Hepatocyte (in vitro differentiated cells): ENCODE measurements at regions not wholly inside any gene's neighbourhood (a gene's known extent, or its start where the extent isn't known, plus 50 kb on each side); places are given as distances from the start of the nearest gene placed in this dataset.

Source experiments
- EZH2 ChIP-seq: fragments of 200-600 bp; sonication (generic); IDR thresholded peaks from 2 replicates; pipeline ENCODE4 v1.6.1; 2016; ENCODE audit warnings: antibody characterized with exemption, mild to moderate bottlenecking, borderline replicate concordance
- TF ChIP-seq, protein P1 (sequence below): fragments of 200-600 bp; sonication (generic); IDR thresholded peaks from 2 replicates; pipeline ENCODE4 v1.5.1; 2016; ENCODE audit warnings: antibody characterized with exemption, mild to moderate bottlenecking; ENCODE audit not compliant: poor library complexity

DNA sequence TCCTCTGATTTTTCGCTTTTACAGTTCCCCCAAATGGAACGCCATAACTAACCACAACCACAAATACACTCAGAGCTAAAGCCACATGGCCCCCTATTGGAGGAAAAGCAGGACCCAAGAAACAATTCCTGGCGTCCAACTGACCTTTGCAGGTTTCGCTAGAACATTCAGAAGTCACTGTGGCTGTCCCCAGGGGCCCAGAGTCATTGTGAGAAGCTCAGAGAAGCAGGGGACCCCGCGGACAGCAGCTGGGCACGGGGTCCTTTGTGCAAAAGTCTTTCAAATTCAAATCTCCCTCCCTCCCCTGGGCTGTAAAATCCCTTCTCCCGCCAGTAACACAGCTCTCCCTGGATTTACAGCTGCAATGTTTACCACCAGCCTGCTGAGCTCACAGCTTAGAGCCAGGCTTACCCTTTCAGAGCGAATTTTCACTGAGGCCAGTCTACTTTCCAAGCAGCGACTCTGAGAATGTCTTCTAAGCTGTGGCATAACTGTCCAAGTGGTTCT is 214.8 kb downstream of the CRLF2 start:
- TF ChIP-seq, protein P1, sequence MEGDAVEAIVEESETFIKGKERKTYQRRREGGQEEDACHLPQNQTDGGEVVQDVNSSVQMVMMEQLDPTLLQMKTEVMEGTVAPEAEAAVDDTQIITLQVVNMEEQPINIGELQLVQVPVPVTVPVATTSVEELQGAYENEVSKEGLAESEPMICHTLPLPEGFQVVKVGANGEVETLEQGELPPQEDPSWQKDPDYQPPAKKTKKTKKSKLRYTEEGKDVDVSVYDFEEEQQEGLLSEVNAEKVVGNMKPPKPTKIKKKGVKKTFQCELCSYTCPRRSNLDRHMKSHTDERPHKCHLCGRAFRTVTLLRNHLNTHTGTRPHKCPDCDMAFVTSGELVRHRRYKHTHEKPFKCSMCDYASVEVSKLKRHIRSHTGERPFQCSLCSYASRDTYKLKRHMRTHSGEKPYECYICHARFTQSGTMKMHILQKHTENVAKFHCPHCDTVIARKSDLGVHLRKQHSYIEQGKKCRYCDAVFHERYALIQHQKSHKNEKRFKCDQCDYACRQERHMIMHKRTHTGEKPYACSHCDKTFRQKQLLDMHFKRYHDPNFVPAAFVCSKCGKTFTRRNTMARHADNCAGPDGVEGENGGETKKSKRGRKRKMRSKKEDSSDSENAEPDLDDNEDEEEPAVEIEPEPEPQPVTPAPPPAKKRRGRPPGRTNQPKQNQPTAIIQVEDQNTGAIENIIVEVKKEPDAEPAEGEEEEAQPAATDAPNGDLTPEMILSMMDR = no peak
- TF ChIP-seq EZH2 = no peak
